ENCODE measurements at regions not wholly inside any gene's neighbourhood (a gene's known extent, or its start where the extent isn't known, plus 50 kb on each side); places are given as distances from the start of the nearest gene placed in this dataset.

GRCh38 chr3:84881288-84881687, 77.5 kb upstream of the CADM2 start:
- no peak for TF ChIP-seq CTCF (IDR thresholded peaks at IDR 0.05)
- no peak for TF ChIP-seq POLR2A (IDR thresholded peaks at IDR 0.05)

Measured in uterus (tissue), 2 donors.